K562 (cell line): ENCODE measurements at regions not wholly inside any gene's neighbourhood (a gene's known extent, or its start where the extent isn't known, plus 50 kb on each side); places are given as distances from the start of the nearest gene placed in this dataset.

Source experiments
- ATAC-seq: fragments of 200-7000 bp; cut with Tn5 transposase; 3 replicates; pipeline ENCODE4 v1.9.1; 2020; ENCODE audit warnings: moderate library complexity
- BruUV-seq: library from RNA; stranded (reverse); fragments of 400-500 nt; replicated peaks from 2 replicates; lab custom pipeline; 2021; lab: Mats Ljungman, UMichigan
- CTCF ChIA-PET: fragments of 300-600 bp; formaldehyde crosslinking; extraction: SDS; loops from one replicate; lab custom pipeline; 2021; ENCODE audit warnings: low intra/inter-chr PET ratio; lab: Yijun Ruan, JAX
- POLR2A ChIA-PET: fragments of 300-600, 350-650 bp; sonication (Branson Sonifier 250); formaldehyde crosslinking; extraction: SDS; loops from one replicate; lab custom pipeline; 2021; ENCODE audit warnings: antibody characterized with exemption, inconsistent platforms; lab: Yijun Ruan, JAX
- DNase-seq, 4 experiments: peaks; one replicate each; pipeline versions ENCODE4 v3.0.0 to v3.0.0-alpha.2; 2011 to 2018; ENCODE audit warnings: low spot score in 3 of 4, mixed read lengths in 3 of 4; ENCODE audit errors: extremely low read depth in 1 of 4
- FAIRE-seq: peaks from 2 replicates; lab custom pipeline; 2011; peaks lifted over from hg19 to GRCh38; lab: Jason Lieb, UNC
- H2AFZ ChIP-seq: 2 replicates; pipeline ENCODE4 v1.6.0; 2011; ENCODE audit warnings: low read depth, low read length, control low read depth, inconsistent platforms
- H3K27ac ChIP-seq: fragments of 200-600 bp; 3 replicates; pipeline ENCODE4 v1.8.0; 2011; ENCODE audit warnings: low read depth, mild to moderate bottlenecking, control low read depth, inconsistent platforms, low read length, moderate library complexity, mixed read lengths; ENCODE audit errors: extremely low read depth
- H3K27me3 ChIP-seq, 2 experiments: fragments of 300-600 bp in 1 of 2; 2 replicates in 1 of 2; 3 replicates in 1 of 2; pipeline versions ENCODE4 v1.6.0 to v1.8.0; 2011; ENCODE audit warnings: inconsistent platforms in 2 of 2, low read length in 2 of 2, mild to moderate bottlenecking in 1 of 2, mixed read lengths in 1 of 2, moderate library complexity in 1 of 2; ENCODE audit not compliant: control insufficient read depth in 2 of 2, insufficient read depth in 2 of 2
- H3K36me3 ChIP-seq: fragments of 300-600 bp; 3 replicates; pipeline ENCODE4 v1.8.0; 2011; ENCODE audit warnings: mild to moderate bottlenecking, low read length, inconsistent platforms; ENCODE audit not compliant: control insufficient read depth, insufficient read depth
- H3K4me1 ChIP-seq, 2 experiments: fragments of 200-600 bp in 1 of 2; replicated peaks in 1 of 2; 2 replicates in 1 of 2; 3 replicates in 1 of 2; pipeline versions ENCODE4 v1.5.1 to v1.8.0; 2011; ENCODE audit warnings: inconsistent platforms in 2 of 2, low read length in 2 of 2, mild to moderate bottlenecking in 1 of 2, mixed read lengths in 1 of 2, moderate library complexity in 1 of 2; ENCODE audit not compliant: control insufficient read depth in 2 of 2, insufficient read depth in 2 of 2
- H3K4me2 ChIP-seq: 2 replicates; pipeline ENCODE4 v1.6.1; 2011; ENCODE audit warnings: low read length, control low read depth, inconsistent platforms, mixed read lengths; ENCODE audit not compliant: insufficient read depth
- H3K4me3 ChIP-seq: fragments of 200-600 bp; sonication (generic), shearing (Covaris generic); 2 replicates; pipeline ENCODE4 v1.5.1; 2016; ENCODE audit warnings: control low read depth, inconsistent platforms
- H3K79me2 ChIP-seq: fragments of 200-600 bp; 3 replicates; pipeline ENCODE4 v1.8.0; 2011; ENCODE audit warnings: low read length, inconsistent platforms; ENCODE audit not compliant: control insufficient read depth, insufficient read depth
- H3K9ac ChIP-seq, 2 experiments: 2 replicates each; pipeline versions ENCODE4 v1.6.0 to v1.6.1; 2011; ENCODE audit warnings: low read depth in 2 of 2, low read length in 2 of 2, control low read depth in 1 of 2, inconsistent platforms in 1 of 2, mild to moderate bottlenecking in 1 of 2, mixed read lengths in 1 of 2; ENCODE audit not compliant: insufficient read depth in 1 of 2
- H3K9me1 ChIP-seq: one replicate; pipeline ENCODE4 v1.6.0; 2011; ENCODE audit warnings: inconsistent platforms, mild to moderate bottlenecking, low read length, moderate library complexity; ENCODE audit not compliant: control insufficient read depth, insufficient read depth
- H3K9me3 ChIP-seq: replicated peaks from 2 replicates; pipeline ENCODE4 v1.5.1; 2011; ENCODE audit warnings: low read depth, low read length, inconsistent platforms; ENCODE audit not compliant: control insufficient read depth, insufficient read depth
- H4K20me1 ChIP-seq: replicated peaks from 2 replicates; pipeline ENCODE4 v1.6.1; 2011; ENCODE audit warnings: low read length, inconsistent platforms, mixed read lengths; ENCODE audit not compliant: control insufficient read depth, insufficient read depth
- CSDE1 ChIP-seq, 2 experiments: fragments of 450-650 bp; IDR thresholded peaks; 2 replicates each; pipeline ENCODE4 v1.6.1; 2016; ENCODE audit warnings: mild to moderate bottlenecking in 1 of 2
- DPF2 ChIP-seq: fragments of 450-650 bp; IDR thresholded peaks from 2 replicates; pipeline ENCODE4 v1.6.1; 2016
- HBP1 ChIP-seq: fragments of 450-650 bp; formaldehyde crosslinking; IDR thresholded peaks from 2 replicates; pipeline ENCODE4 v1.4.0; 2022; ENCODE audit warnings: missing genetic modification characterization
- MTA3 ChIP-seq: fragments of 450-650 bp; formaldehyde crosslinking; IDR thresholded peaks from 2 replicates; pipeline ENCODE4 v1.6.1; 2017; ENCODE audit warnings: mild to moderate bottlenecking, borderline replicate concordance
- WGBS: fragments of 100-300 bp; shearing (Covaris generic); methylation state at CpG from one replicate; pipeline ENCODE4 v1.1.6; 2016; ENCODE audit warnings: low coverage, mixed read lengths; ENCODE audit not compliant: insufficient coverage; ENCODE audit errors: missing lambda C conversion rate; 5-methylcytosine and 5-hydroxymethylcytosine counted together
- in situ Hi-C: fragments of 300-500 bp; cut with MboI; formaldehyde crosslinking; loops from 4 replicates; pipeline ENCODE4 v1.15.0; 2018; ENCODE audit warnings: inconsistent platforms, mixed read lengths
- intact Hi-C: fragments of 100-400 bp; cut with micrococcal nuclease; formaldehyde crosslinking; loops from 2 replicates; pipeline ENCODE4 v1.14.2; 2022
- TF ChIP-seq, protein P1 (sequence below): sonication (generic); formaldehyde crosslinking; IDR thresholded peaks from 2 replicates; pipeline ENCODE4 v1.8.1; 2023; ENCODE audit warnings: missing genetic modification reagents, mild to moderate bottlenecking, borderline replicate concordance
- TF ChIP-seq, protein P2 (sequence below): sonication (generic); formaldehyde crosslinking; IDR thresholded peaks from 2 replicates; pipeline ENCODE4 v1.8.0; 2022; ENCODE audit warnings: mild to moderate bottlenecking, missing genetic modification reagents
- TF ChIP-seq, protein P3 (sequence below): fragments of 250-450 bp; sonication (Bioruptor Pico); IDR thresholded peaks from 2 replicates; pipeline ENCODE4 v1.4.0; 2020; ENCODE audit warnings: mild to moderate bottlenecking, moderate library complexity

GRCh38 chr15:26087881-26088280 lies 224.8 kb upstream of the ATP10A start:
- peaks cover 2% of the 10 kb centered on the region for H3K9me1 ChIP-seq
- in situ Hi-C loops: no loop called here
- CTCF ChIA-PET: no interaction called here
- DNase-seq (no peak), FAIRE-seq (no peak), ATAC-seq (no peak)
- no peaks in the 10 kb centered on the region for H3K27me3 ChIP-seq
- H3K4me2 ChIP-seq: no peak overlapping the region
- H3K4me3 ChIP-seq: no peak overlapping the region
- H3K4me1 ChIP-seq: no peaks in the 10 kb centered on the region
- no peaks in the 10 kb centered on the region for H3K79me2 ChIP-seq
- intact Hi-C loops: no loop called here
- no peaks in the 10 kb centered on the region for H3K9me3 ChIP-seq
- 0% methylated on average over 2 of the region's 2 CpGs for WGBS
- POLR2A ChIA-PET: interaction anchor here (1.2 kb wide), 1 partner anchor 11 kb away, joined by 3 read pairs; no protein-coding TSS in a partner anchor
- H3K27ac ChIP-seq: no peak overlapping the region
- BruUV-seq: no TSS peak
- no peak overlapping the region for H3K9ac ChIP-seq
- no peak overlapping the region for H2AFZ ChIP-seq
- no peaks in the 10 kb centered on the region for H3K36me3 ChIP-seq
- H4K20me1 ChIP-seq: no peaks in the 10 kb centered on the region
- TF ChIP-seq, protein P1, sequence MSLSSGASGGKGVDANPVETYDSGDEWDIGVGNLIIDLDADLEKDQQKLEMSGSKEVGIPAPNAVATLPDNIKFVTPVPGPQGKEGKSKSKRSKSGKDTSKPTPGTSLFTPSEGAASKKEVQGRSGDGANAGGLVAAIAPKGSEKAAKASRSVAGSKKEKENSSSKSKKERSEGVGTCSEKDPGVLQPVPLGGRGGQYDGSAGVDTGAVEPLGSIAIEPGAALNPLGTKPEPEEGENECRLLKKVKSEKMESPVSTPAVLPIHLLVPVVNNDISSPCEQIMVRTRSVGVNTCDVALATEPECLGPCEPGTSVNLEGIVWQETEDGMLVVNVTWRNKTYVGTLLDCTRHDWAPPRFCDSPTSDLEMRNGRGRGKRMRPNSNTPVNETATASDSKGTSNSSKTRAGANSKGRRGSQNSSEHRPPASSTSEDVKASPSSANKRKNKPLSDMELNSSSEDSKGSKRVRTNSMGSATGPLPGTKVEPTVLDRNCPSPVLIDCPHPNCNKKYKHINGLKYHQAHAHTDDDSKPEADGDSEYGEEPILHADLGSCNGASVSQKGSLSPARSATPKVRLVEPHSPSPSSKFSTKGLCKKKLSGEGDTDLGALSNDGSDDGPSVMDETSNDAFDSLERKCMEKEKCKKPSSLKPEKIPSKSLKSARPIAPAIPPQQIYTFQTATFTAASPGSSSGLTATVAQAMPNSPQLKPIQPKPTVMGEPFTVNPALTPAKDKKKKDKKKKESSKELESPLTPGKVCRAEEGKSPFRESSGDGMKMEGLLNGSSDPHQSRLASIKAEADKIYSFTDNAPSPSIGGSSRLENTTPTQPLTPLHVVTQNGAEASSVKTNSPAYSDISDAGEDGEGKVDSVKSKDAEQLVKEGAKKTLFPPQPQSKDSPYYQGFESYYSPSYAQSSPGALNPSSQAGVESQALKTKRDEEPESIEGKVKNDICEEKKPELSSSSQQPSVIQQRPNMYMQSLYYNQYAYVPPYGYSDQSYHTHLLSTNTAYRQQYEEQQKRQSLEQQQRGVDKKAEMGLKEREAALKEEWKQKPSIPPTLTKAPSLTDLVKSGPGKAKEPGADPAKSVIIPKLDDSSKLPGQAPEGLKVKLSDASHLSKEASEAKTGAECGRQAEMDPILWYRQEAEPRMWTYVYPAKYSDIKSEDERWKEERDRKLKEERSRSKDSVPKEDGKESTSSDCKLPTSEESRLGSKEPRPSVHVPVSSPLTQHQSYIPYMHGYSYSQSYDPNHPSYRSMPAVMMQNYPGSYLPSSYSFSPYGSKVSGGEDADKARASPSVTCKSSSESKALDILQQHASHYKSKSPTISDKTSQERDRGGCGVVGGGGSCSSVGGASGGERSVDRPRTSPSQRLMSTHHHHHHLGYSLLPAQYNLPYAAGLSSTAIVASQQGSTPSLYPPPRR (CRISPR knock-in tag): no peak
- TF ChIP-seq MTA3: no peak
- TF ChIP-seq DPF2: no peak
- TF ChIP-seq, protein P2, sequence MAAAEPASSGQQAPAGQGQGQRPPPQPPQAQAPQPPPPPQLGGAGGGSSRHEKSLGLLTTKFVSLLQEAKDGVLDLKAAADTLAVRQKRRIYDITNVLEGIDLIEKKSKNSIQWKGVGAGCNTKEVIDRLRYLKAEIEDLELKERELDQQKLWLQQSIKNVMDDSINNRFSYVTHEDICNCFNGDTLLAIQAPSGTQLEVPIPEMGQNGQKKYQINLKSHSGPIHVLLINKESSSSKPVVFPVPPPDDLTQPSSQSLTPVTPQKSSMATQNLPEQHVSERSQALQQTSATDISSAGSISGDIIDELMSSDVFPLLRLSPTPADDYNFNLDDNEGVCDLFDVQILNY: no peak
- no peak for TF ChIP-seq CSDE1 (IDR thresholded peaks at IDR 0.05)
- TF ChIP-seq, protein P3, sequence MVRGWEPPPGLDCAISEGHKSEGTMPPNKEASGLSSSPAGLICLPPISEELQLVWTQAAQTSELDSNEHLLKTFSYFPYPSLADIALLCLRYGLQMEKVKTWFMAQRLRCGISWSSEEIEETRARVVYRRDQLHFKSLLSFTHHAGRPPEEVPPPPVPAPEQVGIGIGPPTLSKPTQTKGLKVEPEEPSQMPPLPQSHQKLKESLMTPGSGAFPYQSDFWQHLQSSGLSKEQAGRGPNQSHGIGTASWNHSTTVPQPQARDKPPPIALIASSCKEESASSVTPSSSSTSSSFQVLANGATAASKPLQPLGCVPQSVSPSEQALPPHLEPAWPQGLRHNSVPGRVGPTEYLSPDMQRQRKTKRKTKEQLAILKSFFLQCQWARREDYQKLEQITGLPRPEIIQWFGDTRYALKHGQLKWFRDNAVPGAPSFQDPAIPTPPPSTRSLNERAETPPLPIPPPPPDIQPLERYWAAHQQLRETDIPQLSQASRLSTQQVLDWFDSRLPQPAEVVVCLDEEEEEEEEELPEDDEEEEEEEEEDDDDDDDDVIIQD (CRISPR knock-in tag): no peak
- TF ChIP-seq HBP1 (CRISPR knock-in tag): no peak
